ENCODE measurements at regions not wholly inside any gene's neighbourhood (a gene's known extent, or its start where the extent isn't known, plus 50 kb on each side); places are given as distances from the start of the nearest gene placed in this dataset.
"Not testable (repeated sequence)": the region's sequence is repeated elsewhere in the genome, so short reads cannot be mapped to it uniquely, and the experiment has no call there.

GRCh38 chr10:3941676-3942075 is 156.7 kb upstream of the KLF6 start:
- no peak for DNase-seq

DNA sequence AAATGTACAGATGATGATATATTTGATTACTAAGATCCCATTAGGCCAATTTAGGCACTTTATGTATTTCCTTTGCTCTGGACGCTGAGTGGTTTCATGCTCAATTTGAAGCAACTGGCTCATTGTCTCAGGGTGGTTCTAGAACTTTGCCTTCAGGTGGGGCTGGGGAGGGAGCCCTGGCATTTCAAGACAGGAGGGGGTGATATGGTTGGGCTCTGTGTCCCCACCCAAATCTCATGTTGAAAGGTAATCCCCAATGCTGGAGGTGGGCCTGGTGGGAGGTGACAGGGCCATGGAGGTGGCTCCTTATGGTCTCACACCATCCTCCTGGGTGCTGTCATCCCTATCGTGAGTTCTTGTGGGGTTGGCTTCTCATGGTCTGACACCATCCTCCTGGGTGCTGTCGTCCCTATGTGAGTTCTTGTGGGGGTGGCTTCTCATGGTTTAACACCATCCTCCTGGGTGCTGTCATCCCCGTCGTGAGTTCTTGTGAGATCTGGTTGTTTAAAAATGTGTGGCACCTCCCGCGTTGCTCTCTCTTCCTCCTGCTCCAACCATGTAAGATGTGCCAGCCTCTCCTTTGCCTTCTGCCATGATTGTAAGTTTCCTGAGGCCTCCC is 151.5 kb upstream of the KLF6 start:
- DNase-seq, result no peak

GRCh38 chr10:3935933-3936359 is 150.9 kb upstream of the KLF6 start:
- DNase-seq, result no peak

DNA sequence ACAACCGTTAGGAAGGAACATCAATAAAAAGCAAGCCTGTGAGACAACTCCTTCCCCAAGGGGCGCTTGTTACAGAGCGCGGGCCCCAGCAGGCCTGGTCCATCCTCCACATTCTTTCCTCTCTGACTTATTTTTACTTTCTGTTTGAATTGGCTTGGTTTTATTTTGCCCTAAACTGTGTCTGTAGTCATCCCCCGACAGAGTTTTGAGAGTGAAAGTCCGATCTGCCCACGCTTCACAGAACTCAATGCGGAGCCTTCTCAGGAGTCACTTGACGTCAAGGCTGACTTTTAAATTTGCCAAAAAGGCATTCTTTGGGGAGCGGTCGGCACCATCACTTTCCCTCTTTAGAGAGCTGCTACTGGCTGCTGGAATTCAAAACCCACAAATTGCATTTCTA is 150.1 kb upstream of the KLF6 start:
- no peak for DNase-seq

DNA sequence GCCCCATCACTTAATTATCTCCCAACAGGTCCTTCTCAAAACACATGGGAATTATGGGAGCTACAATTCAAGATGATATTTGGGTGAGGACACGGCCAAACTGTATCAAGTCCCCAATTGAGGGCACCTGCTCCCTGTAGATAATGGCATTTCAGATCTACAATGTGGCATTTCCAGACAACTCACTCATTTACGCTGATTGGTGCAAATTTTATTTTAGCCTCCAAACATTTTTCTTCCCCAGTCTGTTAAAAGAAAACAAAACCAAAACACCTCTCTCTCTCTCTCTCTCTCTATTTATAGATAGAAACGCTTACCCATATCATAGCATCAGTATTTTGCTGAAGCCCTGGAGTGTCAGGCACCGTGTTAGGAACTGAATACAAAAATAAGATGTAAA is 148.7 kb upstream of the KLF6 start:
- DNase-seq, result no peak

DNA sequence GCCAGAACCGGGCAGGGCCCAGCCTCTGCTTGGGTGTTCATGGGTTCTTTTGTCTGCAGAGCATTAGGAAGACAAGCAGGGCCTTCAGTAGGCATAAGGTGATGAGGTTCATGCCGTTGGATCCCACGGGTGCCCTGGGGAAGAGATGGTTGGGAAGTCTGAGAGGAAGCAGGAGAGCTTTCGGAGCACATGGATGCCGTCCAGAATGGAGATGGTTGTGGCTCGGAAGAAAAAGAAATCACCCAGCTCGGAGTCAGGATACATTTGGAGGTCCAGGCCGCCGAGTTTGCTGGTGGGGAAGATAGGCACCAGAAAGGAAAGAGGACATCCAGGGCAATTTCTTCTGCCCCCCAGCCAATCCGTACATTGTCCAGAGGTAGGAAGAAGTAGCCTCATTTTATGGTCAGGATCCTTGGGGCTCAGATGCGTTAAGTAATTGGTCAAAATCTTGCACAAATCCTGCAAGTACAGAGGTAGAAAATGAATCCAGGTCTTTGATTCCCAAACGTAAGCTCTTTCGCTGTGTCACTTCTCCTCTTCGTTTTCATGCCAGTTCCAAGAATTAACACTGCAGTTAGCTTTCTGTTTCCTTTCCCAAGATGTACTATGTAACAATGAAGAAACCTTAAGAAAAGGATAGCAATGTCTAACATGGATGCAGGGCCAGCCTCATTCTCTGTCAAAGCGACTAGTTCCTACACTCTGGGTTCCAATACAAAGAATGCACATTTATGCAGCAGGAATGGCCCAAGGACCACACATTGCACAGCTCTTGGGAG is 147.8 kb upstream of the KLF6 start:
- no peak for DNase-seq

DNA sequence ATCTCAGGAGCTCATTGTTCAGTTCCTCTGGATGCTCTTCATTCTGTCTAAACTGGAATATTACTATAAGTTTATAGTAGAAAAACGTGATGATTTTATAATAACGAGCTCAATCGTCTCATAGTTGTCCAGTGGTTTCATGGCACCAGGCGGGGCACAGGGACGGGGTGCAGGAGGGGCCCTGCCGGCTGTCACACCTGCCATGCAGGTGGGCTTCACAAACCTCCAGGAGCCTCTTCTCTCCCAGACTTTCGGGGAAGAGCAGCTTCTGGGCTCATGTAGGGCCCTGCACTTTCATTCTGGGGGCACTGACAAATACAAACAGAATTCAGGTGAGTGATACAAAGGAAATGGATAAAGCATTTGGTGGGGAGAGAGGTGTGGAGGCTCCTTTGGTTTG is 146.9 kb upstream of the KLF6 start:
- no peak for DNase-seq

DNA sequence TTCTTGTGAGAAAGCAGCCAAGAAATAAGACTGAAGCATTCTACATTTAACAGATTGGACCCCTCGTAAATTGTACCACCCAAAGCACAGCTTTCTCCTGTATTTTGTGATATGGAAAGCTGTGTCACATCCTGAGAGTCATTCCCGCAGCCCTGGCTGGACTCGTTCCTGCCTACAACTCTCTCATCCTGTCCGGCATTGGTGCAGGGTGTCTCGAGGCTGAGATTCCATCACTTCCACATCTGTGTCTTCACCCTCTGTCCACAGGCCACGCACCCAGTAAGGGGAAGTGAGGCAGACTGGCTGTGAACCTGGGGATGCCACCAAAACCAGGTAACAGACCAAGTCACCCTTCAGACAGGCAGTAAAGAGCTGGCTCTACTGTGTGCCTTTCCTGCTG is 146.2 kb upstream of the KLF6 start:
- no peak for DNase-seq

GRCh38 chr10:3928569-3928968 is 143.6 kb upstream of the KLF6 start:
- DNase-seq, result no peak

- DNase-seq, result no peak
Observed at GRCh38 chr10:3928078-3928477, 143.1 kb upstream of the KLF6 start.

GRCh38 chr10:3926675-3927525 is 141.9 kb upstream of the KLF6 start:
- no peak for DNase-seq

GRCh38 chr10:3926258-3926657 is 141.2 kb upstream of the KLF6 start:
- no peak for DNase-seq

GRCh38 chr10:3925184-3925583 is 140.2 kb upstream of the KLF6 start:
- DNase-seq, result no peak

DNA sequence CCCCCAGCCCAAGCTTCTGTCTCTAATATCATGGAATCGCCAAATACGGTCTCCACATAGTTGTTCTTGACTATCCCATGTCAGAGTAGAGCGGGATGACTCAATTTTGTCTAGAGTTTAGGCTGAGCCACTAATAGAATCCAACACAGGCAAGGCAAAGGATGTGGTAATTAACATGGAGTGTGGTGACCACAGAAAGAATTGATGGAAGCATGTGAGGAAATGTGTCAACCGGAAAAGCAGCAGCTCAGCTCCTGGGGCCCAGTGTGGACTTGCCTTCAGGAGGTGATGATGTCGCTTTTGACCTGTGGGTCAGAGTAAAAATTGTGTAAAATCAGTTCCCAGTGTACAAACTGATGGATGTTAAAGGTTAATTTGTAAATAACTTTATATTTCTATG is 139.3 kb upstream of the KLF6 start:
- DNase-seq, result no peak

DNA sequence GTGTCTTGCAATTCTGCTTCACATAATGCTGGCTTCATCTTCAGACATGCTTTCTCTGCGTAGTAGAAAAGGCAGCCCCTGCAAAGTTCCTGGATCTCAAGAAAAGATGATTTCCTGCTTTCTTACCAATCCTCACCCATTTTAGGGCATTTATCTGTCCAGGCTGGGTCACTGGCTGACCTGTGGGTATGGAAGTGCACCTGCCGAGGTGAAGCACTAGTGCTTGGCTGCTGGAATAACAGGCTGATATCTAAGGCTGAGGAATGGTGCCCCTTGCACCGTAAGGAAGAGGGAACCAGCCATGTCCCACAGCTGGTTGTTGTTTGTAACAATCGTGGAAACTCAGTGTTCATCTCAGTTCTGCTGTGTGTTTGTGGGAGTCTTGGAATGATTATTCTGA is 138.0 kb upstream of the KLF6 start:
- no peak for DNase-seq

DNA sequence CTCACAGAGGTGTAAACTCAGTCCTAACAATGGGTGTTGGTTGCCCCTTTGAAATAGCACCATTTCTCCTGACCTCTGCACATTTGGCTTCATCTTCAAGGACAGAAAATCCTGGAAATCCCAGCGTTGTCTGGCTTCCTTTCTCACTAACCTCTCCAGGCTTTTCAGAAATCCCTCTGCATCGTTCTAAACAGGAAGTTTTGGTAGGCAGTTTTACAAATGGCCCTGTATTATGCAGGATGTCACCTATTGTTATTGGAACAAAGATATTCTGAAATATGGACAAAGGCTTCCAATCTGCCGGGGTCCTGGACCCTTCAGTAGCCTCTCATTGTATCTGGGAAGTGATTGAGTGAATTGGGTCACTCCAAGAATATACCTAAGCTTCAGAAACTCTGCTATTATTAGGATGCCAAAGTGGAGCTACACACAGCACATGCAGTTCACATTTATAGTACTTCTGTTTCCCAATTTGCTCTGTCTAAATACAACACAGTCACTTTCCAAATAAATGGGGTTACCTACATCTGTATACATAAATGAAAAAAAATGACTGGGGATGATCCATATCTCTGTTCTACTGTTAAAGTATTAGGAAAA is 134.8 kb upstream of the KLF6 start:
- DNase-seq, result no peak

DNA sequence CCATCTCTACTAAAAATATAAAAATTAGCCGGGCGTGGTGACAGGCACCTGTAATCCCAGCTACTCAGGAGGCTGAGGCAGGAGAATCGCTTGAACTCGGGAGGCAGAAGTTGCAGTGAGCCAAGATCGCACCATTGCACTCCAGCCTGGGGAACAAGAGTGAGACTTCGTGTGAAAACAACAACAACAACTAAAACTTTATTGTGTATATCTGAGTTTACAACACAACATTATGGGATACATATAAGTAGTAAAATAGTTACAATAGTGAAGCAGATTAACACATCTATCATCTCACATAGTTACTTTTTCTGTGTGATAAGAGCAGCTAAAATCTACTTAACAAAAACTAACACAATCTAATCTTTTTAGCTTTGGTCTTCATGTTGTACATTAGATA is 132.4 kb upstream of the KLF6 start:
- not testable (repeated sequence) for DNase-seq

DNA sequence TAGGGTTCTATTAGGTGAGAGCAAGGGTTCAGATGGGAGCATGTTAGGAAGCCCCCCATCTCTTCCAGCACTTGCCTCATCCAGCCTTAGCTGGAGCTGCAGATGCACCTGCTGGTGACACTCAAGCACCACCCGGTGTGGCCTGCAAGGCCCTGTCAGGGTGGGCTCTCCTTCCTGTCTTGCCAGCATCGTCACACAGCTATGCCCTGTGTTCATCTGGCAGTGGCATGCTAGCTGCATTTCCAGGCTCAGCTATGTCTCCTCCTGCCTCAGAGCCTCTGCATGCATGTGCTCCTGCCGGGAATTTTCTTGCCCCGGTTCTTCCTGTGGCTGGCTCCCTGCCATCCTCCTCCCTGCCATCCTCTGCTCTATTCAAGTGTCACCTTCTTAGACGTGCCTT is 129.7 kb upstream of the KLF6 start:
- DNase-seq, result no peak

GRCh38 chr10:3911713-3912442 is 126.9 kb upstream of the KLF6 start:
- DNase-seq, result no peak

DNA sequence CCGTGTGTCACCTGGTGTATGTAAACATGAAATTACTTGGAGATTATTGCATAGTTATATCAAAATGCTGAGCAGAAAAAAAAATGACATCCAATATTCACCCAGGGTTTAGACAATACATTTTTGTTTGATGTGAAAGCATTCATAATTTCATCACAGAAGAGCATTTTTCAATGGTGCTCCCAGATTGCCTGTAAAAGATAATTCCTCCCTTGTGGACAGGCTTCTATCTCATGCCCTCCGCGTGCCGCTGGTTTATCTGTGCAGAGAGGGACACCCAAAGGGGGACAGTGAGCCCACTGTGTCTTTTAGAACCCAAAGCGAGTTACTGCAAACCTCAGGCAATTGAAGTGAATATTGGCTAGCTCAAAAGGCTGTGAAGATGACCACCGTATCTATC is 126.2 kb upstream of the KLF6 start:
- DNase-seq, result no peak

DNA sequence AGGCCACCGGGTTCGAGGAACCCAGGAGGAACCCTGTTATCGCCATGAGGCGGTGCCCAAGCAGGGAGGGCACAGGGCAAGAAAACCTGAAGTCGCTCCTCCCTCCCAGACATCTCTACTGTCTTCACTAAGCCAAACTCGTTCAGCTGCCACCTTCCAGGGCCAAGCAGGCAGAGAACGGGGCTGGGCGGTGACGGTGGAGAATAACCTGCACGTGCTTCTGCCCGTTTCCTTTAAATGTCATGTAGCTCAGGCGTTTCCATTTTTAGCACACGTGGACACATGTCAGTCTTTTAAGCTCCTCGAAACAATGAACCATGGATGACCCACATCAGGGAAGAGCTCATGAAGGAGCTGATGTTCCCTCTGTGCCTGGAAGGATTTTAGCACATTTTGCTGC is 124.3 kb upstream of the KLF6 start:
- DNase-seq, result no peak

DNA sequence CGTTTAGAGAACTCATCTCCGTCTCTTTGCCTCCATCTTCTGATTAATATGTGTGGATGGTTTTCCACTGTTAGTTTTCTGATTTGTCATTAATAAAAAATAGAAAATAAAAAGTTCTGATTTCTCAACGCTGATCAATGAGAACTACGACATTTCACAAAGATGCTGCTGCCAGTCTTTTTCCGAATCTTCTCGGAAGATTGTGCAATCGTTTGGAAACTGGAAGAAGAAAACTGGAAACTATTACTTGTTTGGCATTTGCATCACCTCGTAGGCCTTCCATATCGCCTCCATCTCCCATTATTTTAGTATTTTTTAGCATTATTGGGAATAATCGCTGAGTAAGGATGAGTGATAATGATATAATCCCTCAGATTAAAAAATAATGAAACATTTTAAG is 123.2 kb upstream of the KLF6 start:
- no peak for DNase-seq

DNA sequence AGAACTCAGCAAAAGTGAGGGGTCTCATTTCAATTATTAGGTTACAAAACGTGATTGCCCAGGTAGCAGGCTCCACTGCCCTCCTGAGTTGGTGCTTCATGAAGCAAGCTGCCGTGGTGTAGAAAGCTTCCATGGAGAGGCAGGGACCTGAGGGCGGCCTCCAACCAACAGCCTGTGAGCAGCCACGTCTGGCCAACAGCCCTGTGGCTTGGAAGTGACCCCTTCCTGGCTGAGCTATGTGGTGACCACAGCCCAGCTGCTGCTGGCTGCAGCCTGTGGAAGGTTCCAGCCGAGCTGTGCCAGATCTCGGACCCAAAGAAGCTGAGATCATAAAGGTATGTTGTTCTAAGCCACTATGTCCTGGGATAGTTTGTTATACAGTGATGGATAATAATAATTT is 122.5 kb upstream of the KLF6 start:
- no peak for DNase-seq
